ENCODE measurements at regions not wholly inside any gene's neighbourhood (a gene's known extent, or its start where the extent isn't known, plus 50 kb on each side); places are given as distances from the start of the nearest gene placed in this dataset.

GRCh38 chr18:76544511-76545345, 49.7 kb upstream of the ZNF516 start:
- H3K36me3 Mint-ChIP-seq, result no peaks in the 10 kb centered on the region
- H3K4me3 ChIP-seq (ENCODE audit: low read length in 2 of 2), result no peak overlapping the region
- DNase-seq, result no peak
- ChIA-PET CTCF (ENCODE audit: partially characterized antibody) (no interaction called here), POLR2A (ENCODE audit: partially characterized antibody) (no interaction called here)
- no peaks in the 10 kb centered on the region for H3K36me3 ChIP-seq (ENCODE audit: insufficient read depth, low read length)
- H3K27me3 ChIP-seq (ENCODE audit: insufficient read depth, low read length), result no peaks in the 10 kb centered on the region
- no peaks in the 10 kb centered on the region for H3K4me1 ChIP-seq (ENCODE audit: insufficient read depth, low read length)
- no peaks in the 10 kb centered on the region for H3K9me3 Mint-ChIP-seq
- no peaks in the 10 kb centered on the region for H3K4me1 Mint-ChIP-seq
- peaks cover 2 to 7% of the 10 kb centered on the region in 2 donors for H3K27me3 Mint-ChIP-seq
- no peaks in the 10 kb centered on the region for H3K9me3 ChIP-seq (ENCODE audit: control insufficient read depth in 1 of 2, low read length in 2 of 2)
- H3K27ac Mint-ChIP-seq, result no peak overlapping the region
- intact Hi-C loops (cut with micrococcal nuclease), result no loop called here
- H3K27ac ChIP-seq (ENCODE audit: low read depth, low read length), result no peak overlapping the region
- H3K4me3 Mint-ChIP-seq, result no peak overlapping the region
